ENCODE measurements at regions not wholly inside any gene's neighbourhood (a gene's known extent, or its start where the extent isn't known, plus 50 kb on each side); places are given as distances from the start of the nearest gene placed in this dataset.

DNA sequence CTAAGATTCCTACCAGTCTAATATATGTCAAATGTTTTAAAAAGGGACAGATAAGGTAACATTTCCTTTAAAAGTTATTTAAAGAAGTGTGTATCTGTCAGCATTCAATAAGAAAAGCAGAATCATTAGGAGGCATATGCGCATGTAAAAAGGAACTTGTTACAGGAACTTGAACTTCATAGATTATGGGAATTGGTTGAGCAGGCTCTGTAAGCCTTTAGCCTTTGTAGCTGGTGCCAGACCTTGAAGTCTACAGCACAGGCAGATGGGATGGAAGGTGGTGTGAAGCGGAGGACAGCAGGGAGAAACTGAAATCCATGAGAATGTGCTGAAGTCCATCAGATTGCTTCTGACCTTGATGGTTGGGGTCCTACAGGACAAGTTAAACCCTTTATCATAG lies 138.3 kb upstream of the ST6GAL2 start:
- Mint-ChIP-seq H3K27ac (no peak overlapping the region), H3K36me3 (ENCODE audit: low read depth) (no peaks in the 10 kb centered on the region), H3K4me1 (no peaks in the 10 kb centered on the region), H3K4me3 (no peak overlapping the region), H3K27me3 (no peaks in the 10 kb centered on the region), H3K9me3 (peaks cover 4% of the 10 kb centered on the region)
- no peak for DNase-seq
- ATAC-seq, result no peak

DNA sequence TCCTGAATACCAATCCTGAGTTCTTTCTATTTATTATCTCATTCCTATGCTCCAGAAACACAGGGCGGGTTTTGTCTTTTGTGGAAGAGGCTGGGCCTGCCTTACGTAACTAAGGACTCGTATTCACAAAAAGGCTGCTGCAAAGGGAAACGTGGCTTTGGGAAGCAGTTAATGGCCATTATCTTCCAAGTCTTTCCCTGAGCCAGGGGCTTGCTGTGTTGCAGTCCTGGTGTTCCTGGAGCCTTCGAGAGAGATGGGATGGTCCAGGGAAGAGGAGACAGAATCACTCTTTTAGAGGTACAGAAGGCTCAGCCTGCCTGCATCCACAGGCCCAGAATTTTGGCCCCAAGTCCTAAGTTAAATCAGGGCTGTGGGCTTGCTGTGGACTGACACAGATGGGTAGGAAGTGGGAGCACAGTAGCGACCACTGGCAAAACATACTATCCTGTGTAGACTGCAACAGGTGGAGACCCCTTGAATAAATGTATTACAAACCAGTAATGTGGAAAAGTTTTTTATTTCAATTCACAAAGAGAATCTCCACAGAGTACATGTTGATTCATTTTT lies 139.4 kb upstream of the ST6GAL2 start:
- Mint-ChIP-seq H3K36me3 (ENCODE audit: low read depth) (no peaks in the 10 kb centered on the region), H3K4me1 (no peaks in the 10 kb centered on the region), H3K4me3 (no peak overlapping the region), H3K27me3 (peaks cover 2% of the 10 kb centered on the region), H3K9me3 (peaks cover 4% of the 10 kb centered on the region), H3K27ac (no peak overlapping the region)
- ATAC-seq (no peak), DNase-seq (no peak)

DNA sequence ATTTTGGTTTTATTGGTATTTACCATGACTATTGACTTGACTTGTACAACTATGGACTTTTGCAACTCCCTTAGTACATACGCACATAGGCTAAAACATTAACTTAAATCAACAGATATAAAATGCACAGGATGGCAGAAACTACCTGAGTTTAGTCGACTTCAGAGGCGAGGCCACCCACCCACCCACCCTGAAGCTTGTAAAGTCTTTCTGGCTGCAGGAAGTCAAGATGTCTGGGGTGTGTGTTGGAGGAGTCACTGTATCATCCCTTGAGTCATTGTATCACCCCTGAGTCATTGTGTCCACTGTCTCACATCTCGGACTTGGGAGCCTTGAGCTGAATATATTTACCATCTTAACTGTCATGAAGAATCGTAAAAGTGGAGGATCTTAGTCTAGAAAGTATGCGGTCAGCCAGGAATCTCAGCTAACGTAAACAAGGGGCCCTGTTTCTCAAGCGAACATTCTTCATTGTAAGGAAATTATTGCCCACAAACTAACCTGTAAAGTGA lies 140.0 kb upstream of the ST6GAL2 start:
- H3K9me3 Mint-ChIP-seq, result peaks cover 6% of the 10 kb centered on the region
- H3K4me1 Mint-ChIP-seq, result no peaks in the 10 kb centered on the region
- no peak overlapping the region for H3K27ac Mint-ChIP-seq
- DNase-seq, result no peak
- H3K36me3 Mint-ChIP-seq (ENCODE audit: low read depth), result no peaks in the 10 kb centered on the region
- peaks cover 2% of the 10 kb centered on the region for H3K27me3 Mint-ChIP-seq
- no peak overlapping the region for H3K4me3 Mint-ChIP-seq
- no peak for ATAC-seq

DNA sequence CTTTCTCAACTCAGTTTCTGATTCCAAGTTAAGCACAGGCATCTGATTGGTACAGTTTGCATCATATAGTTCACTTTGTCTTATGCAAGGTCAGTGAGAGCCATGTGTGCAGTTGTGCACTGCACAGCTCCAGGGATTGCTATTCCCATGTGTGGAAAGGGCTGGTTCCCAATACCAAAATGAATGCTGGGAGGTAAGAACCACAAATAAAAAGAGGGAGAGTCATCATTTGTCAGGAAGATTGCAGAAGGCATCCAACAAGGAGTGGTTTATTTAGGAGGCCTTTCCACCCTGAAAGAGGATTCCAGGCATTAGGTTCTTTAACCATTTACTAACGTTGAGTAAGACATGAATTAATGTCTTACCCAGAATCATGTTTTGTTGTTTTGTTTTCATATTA lies 141.2 kb upstream of the ST6GAL2 start:
- Mint-ChIP-seq H3K4me1 (no peaks in the 10 kb centered on the region), H3K4me3 (no peak overlapping the region), H3K9me3 (peaks cover 8% of the 10 kb centered on the region), H3K36me3 (ENCODE audit: low read depth) (no peaks in the 10 kb centered on the region), H3K27me3 (peaks cover 2% of the 10 kb centered on the region), H3K27ac (no peak overlapping the region)
- DNase-seq (no peak), ATAC-seq (no peak)

DNA sequence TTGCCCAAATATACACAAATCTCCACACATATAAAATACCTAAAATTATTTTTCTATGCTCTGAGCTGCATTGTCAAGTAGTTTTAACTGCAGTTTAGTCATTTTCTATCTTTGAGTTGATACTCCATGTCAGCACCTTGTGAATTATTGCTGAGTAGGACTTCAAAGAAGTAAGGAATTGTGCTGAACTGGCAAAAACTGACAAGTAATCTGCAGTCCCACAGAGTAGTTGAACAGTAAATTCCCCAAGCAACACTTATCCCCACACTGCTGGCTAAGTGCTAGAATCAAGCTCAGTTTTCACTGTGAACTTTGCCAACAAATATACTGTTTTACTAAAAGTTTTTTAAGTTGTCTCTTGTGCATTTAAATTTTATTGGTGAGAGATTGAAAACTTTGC lies 141.8 kb upstream of the ST6GAL2 start:
- ATAC-seq (no peak), DNase-seq (no peak)
- Mint-ChIP-seq H3K27ac (no peak overlapping the region), H3K4me1 (no peaks in the 10 kb centered on the region), H3K36me3 (ENCODE audit: low read depth) (no peaks in the 10 kb centered on the region), H3K9me3 (peaks cover 5% of the 10 kb centered on the region), H3K4me3 (no peak overlapping the region), H3K27me3 (peaks cover 2% of the 10 kb centered on the region)

DNA sequence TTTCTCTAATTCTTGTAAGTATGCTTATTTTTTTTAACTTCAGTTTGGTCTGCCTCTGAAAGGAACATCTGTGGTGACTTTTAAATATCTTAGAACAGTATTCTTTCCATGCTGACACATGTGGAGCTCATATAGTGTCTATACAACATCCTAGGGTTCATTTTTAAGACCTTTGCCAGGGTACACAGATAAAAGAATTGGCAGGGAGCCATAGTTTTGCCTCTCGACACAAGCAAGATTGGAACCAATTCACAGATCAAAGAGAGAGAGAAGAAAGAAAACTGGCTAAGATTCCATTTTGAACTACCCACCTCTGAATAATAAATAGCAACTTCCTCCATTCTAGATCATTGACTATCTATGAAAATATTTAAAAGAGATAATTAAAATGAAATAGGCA lies 142.7 kb upstream of the ST6GAL2 start:
- peaks cover 5% of the 10 kb centered on the region for H3K9me3 Mint-ChIP-seq
- ATAC-seq, result no peak
- H3K27me3 Mint-ChIP-seq, result peaks cover 2% of the 10 kb centered on the region
- no peaks in the 10 kb centered on the region for H3K4me1 Mint-ChIP-seq
- H3K27ac Mint-ChIP-seq, result no peak overlapping the region
- DNase-seq, result no peak
- H3K4me3 Mint-ChIP-seq, result no peak overlapping the region
- no peaks in the 10 kb centered on the region for H3K36me3 Mint-ChIP-seq (ENCODE audit: low read depth)

DNA sequence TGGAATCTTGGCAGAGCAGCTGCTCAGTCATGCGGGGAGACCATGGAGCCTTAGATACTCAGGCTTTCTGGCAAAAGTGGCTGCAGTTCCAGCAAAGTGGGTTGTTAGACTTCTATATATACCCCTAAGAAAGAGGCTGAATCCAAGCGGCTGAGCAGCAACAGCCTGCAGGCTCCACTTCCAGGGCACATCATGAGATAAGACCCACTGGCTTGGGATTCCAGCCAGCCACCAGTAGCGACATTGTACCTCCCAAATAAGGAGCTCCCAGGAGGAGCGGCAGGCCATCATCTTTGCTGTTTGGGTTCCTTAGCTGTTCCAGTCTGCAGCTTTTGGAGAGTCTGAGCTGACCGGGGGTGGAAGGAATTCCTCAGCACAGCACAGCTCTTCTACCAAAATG lies 150.3 kb upstream of the ST6GAL2 start:
- DNase-seq (no peak), ATAC-seq (no peak)
- Mint-ChIP-seq H3K4me1 (no peaks in the 10 kb centered on the region), H3K27me3 (no peaks in the 10 kb centered on the region), H3K36me3 (ENCODE audit: low read depth) (no peaks in the 10 kb centered on the region), H3K4me3 (no peak overlapping the region), H3K27ac (no peak overlapping the region), H3K9me3 (peaks cover 9% of the 10 kb centered on the region)

DNA sequence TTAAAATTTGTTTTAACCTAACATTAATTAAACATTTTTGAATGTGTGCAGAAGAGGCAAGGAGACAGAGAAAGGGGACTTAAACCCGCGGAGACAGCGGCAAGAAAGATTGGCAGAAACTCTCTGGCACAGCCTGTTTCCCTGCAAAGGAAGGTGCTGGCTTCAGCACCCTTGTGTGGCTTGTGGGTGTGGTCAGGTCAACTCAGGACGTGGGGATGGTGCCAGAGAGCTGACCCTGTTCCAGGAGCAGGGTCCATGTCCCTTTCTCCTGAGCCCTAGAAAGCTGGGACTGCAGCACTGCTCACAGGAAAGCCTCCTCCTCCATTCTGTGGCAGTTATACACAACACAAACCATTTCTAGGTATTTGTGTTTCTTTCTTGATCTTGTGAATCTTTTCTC lies 176.2 kb upstream of the ST6GAL2 start:
- ATAC-seq, result no peak
- Mint-ChIP-seq H3K9me3 (no peaks in the 10 kb centered on the region), H3K36me3 (ENCODE audit: low read depth) (no peaks in the 10 kb centered on the region), H3K4me3 (no peak overlapping the region), H3K27me3 (no peaks in the 10 kb centered on the region), H3K27ac (no peak overlapping the region), H3K4me1 (no peaks in the 10 kb centered on the region)
- DNase-seq, result no peak

DNA sequence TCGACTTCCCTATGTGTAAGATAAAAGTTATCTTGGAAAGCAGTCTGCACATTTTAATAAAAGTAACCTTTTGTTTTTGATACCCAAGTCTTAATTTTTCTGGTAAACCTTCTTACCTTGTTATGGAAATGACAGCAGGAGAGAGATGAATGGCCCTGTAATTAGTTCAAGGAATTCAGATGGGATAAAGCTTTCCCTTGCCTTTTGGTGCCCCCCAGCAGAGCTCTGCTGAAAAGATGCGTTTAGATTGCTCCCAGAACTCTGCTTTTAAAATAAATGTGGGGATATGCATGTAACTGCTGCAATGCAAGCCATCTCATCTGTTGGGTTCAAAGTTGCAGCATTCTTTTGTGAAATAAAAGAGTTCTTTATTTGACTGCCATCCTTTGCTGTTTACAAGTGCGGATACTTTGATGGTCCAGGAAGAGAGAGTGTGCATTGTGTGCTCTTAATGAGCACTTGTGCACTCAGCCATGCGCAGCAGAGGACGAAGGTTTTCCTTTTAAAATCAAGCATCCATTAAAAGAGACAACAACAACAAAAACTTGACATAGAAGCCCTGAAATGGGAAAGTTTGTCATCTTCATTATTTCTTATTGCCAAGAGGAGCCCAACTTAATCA lies 176.7 kb upstream of the ST6GAL2 start:
- H3K27me3 Mint-ChIP-seq, result no peaks in the 10 kb centered on the region
- DNase-seq, result no peak
- H3K36me3 Mint-ChIP-seq (ENCODE audit: low read depth), result no peaks in the 10 kb centered on the region
- ATAC-seq, result no peak
- H3K27ac Mint-ChIP-seq, result no peak overlapping the region
- no peaks in the 10 kb centered on the region for H3K4me1 Mint-ChIP-seq
- H3K9me3 Mint-ChIP-seq, result no peaks in the 10 kb centered on the region
- H3K4me3 Mint-ChIP-seq, result no peak overlapping the region

DNA sequence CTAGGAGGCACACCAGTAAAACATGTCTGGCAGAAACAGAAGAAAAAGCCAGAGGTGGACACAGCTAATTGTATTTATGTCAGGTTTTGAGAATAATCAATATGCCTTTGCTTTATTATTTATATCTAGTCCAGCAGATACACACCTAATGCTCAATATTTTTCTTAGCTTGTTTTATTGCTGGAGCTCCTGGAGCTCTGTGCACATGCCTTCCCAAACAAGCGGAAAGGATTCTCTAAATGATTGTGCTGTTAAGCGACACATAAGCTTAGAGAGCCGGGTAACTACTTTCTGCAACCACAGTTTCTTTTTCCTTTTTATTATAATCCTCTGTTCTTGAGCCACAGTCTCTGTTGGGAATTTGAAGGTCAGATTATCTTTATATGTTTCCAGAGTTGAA lies 177.3 kb upstream of the ST6GAL2 start:
- ATAC-seq (no peak), DNase-seq (no peak)
- H3K4me1 Mint-ChIP-seq, result no peaks in the 10 kb centered on the region
- H3K27ac Mint-ChIP-seq, result no peak overlapping the region
- H3K9me3 Mint-ChIP-seq, result no peaks in the 10 kb centered on the region
- no peak overlapping the region for H3K4me3 Mint-ChIP-seq
- H3K36me3 Mint-ChIP-seq (ENCODE audit: low read depth), result no peaks in the 10 kb centered on the region
- no peaks in the 10 kb centered on the region for H3K27me3 Mint-ChIP-seq

DNA sequence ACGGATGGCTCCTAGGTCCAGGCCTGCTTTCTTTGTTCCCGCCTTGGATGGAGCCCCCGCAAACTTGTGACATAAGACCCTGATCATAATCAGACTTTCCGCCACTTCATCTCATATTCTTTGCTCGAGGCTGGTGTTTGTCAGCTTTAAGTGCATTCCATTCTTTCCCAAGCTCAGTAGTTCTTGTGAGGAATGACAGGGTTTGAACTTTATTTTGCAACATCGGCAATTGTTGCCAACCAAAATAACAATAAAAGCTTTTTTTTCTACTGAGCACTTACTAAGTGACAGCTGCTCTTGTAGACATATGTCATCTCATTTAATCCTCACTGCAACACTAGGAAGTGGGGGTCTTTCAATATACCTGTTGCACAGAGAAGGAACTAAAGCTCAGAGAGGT lies 178.8 kb upstream of the ST6GAL2 start:
- DNase-seq, result no peak
- Mint-ChIP-seq H3K27me3 (no peaks in the 10 kb centered on the region), H3K27ac (no peak overlapping the region)

DNA sequence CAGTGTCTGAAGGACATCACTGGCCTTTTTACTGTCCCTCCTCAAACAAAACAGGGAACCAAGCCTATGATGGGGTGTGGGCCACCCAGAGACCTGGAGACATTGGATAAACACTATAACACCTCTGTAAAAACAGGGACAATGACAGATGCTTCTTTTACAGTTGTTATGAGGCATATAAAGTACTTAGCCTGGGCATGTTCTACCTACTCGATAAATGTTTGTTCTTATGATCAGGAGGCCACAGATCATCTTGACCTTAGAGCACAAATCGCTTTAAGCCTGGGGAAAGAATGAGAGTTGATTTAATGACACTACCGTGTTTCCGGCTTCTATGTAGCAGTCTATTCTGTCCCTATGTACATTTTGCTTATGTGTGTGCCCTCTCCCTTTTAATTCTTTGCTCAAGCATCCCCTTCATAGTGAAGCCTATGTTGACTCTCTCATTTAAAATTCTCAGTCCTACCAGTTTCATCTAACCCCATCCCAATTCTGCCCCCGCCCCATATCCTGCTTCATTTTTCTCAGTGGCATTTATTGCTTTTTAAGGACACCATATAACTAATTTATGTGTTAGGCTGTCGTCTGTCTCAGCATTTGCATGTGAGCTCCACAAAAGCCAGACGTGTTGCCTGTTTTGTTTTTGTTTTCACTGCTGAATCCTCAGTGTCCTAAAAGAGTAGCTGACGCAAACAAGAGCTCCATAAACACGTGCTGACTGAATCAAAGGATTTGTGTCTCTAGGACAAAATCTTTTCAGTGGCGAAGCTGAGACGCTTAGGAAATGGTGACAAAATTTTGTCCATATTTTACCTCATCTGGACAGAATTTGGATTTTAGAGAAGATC lies 182.3 kb upstream of the ST6GAL2 start:
- no peak for DNase-seq
- Mint-ChIP-seq H3K4me1 (no peaks in the 10 kb centered on the region), H3K4me3 (no peak overlapping the region), H3K9me3 (no peaks in the 10 kb centered on the region), H3K36me3 (ENCODE audit: low read depth) (no peaks in the 10 kb centered on the region), H3K27me3 (no peaks in the 10 kb centered on the region), H3K27ac (no peak overlapping the region)
- no peak for ATAC-seq

More for the DNA sequence above, 178.8 kb upstream of the ST6GAL2 start:
- Mint-ChIP-seq H3K4me3 (no peak overlapping the region), H3K9me3 (no peaks in the 10 kb centered on the region), H3K4me1 (no peaks in the 10 kb centered on the region), H3K36me3 (ENCODE audit: low read depth) (no peaks in the 10 kb centered on the region)
- no peak for ATAC-seq

DNA sequence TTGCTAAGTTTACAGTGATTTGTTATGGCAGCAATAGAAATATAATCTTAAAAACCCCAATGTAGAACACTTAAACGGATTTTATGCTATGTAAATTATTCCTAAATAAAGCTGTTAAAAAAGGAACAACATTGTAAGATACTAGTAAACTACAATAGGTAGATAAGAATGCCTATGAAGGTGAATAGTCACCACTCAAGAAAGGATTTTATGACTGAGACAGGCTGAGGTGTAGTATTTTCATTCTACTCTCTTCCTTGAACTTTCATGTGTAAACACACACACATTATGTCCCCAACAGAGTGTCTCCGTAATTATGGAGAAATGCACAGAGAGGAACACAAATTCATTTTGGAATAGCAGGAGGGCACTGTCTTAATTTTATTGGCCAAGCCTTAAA lies 183.9 kb upstream of the ST6GAL2 start:
- H3K27ac Mint-ChIP-seq, result no peak overlapping the region
- H3K27me3 Mint-ChIP-seq, result no peaks in the 10 kb centered on the region
- no peaks in the 10 kb centered on the region for H3K4me1 Mint-ChIP-seq
- H3K4me3 Mint-ChIP-seq, result no peak overlapping the region
- DNase-seq (no peak), ATAC-seq (no peak)
- no peaks in the 10 kb centered on the region for H3K36me3 Mint-ChIP-seq (ENCODE audit: low read depth)
- no peaks in the 10 kb centered on the region for H3K9me3 Mint-ChIP-seq

DNA sequence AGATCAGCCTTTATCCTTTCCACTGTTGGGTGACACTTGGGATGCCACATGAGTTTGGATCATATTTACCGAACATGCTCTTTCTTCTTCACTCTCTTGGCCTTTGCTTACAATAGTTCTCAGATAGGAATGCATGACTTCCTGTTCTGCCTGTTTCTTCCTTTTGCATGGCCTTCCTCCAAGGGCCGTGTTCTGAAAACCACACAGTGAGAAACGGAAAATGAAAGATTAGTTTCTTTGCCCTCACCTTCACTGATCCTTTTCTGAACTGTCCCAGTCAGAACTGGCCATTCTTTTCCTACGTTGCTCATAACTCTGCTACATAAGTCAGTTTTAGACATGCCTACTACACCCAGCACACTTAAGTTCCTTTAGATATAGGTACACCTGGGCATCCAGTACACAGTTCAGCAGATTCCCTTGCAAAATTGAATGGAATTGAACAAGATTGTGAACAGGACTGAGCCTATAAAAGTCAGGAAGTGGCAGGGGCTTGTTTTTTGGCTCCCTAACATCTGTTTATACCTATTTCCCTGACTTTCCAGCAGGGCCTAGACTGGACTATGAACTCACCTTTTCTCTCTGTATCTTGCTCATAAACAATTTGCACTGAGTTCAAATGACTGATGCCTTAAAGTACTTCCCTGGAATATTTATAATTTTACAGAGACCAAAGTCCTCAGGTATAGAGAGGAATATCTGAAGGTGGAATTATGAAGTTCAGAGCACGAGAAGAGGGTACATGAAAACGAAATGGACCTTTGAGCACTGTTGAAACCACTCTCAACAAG lies 186.4 kb upstream of the ST6GAL2 start:
- Mint-ChIP-seq H3K4me1 (no peaks in the 10 kb centered on the region), H3K4me3 (no peak overlapping the region), H3K36me3 (ENCODE audit: low read depth) (no peaks in the 10 kb centered on the region), H3K27ac (no peak overlapping the region), H3K9me3 (no peaks in the 10 kb centered on the region), H3K27me3 (no peaks in the 10 kb centered on the region)
- ATAC-seq (no peak), DNase-seq (no peak)

All from activated naive CD8-positive, alpha-beta T cell treated with anti-CD3 and anti-CD28 coated beads, Interleukin-2, amount 50 U/mL, for 24 hours (primary cell).